SH-SY5Y (cell line): ENCODE measurements at regions not wholly inside any gene's neighbourhood (a gene's known extent, or its start where the extent isn't known, plus 50 kb on each side); places are given as distances from the start of the nearest gene placed in this dataset.
A peak's percentile ranks its signal among the peaks of the same experiment; 100 is the strongest.

ENCODE experiments used
- GATA2 ChIP-seq: IDR thresholded peaks from 2 replicates; pipeline ENCODE4 v1.6.1; 2011; ENCODE audit warnings: mild to moderate bottlenecking, low read depth, low read length
- GATA3 ChIP-seq: IDR thresholded peaks from 2 replicates; pipeline ENCODE4 v1.6.1; 2011; ENCODE audit warnings: low read depth, mild to moderate bottlenecking, low read length, moderate library complexity

- TF ChIP-seq GATA2 (no peak), GATA3 (no peak)
Observed at GRCh38 chr1:55828044-55828443, 612.9 kb upstream of the USP24 start.

- TF ChIP-seq GATA2 (no peak), GATA3 (no peak)
Observed at GRCh38 chr1:55827350-55827749, 612.2 kb upstream of the USP24 start.

GRCh38 chr1:55826381-55827080 lies 611.4 kb upstream of the USP24 start:
- peak; percentile 32; the same call in 1 of the 2 replicates for TF ChIP-seq GATA3
- peak; percentile 81 for TF ChIP-seq GATA2

GRCh38 chr1:55825461-55825860 lies 610.3 kb upstream of the USP24 start:
- TF ChIP-seq GATA3 (no peak), GATA2 (no peak)

- TF ChIP-seq GATA2 (no peak), GATA3 (no peak)
Observed at GRCh38 chr1:55824251-55824640, 609.1 kb upstream of the USP24 start.

GRCh38 chr1:55823541-55824250 lies 608.5 kb upstream of the USP24 start:
- TF ChIP-seq GATA3, result no peak
- TF ChIP-seq GATA2, result no peak

- no peak for TF ChIP-seq GATA3
- no peak for TF ChIP-seq GATA2
Observed at GRCh38 chr1:55822891-55823290, 607.7 kb upstream of the USP24 start.

- TF ChIP-seq GATA3 (no peak), GATA2 (no peak)
Observed at GRCh38 chr1:55821234-55821633, 606.1 kb upstream of the USP24 start.

GRCh38 chr1:55820501-55820900 lies 605.3 kb upstream of the USP24 start:
- TF ChIP-seq GATA3 (no peak), GATA2 (no peak)

- TF ChIP-seq GATA2, result no peak
- TF ChIP-seq GATA3, result no peak
Observed at GRCh38 chr1:55819011-55819410, 603.8 kb upstream of the USP24 start.

- TF ChIP-seq GATA3 (no peak), GATA2 (no peak)
Observed at GRCh38 chr1:55816456-55817426, 601.6 kb upstream of the USP24 start.

- TF ChIP-seq GATA2 (no peak), GATA3 (no peak)
Observed at GRCh38 chr1:55815745-55816455, 600.7 kb upstream of the USP24 start.

- TF ChIP-seq GATA3, result no peak
- no peak for TF ChIP-seq GATA2
Observed at GRCh38 chr1:55814967-55815366, 599.8 kb upstream of the USP24 start.
